GM21423 (cell line): ENCODE measurements at regions not wholly inside any gene's neighbourhood (a gene's known extent, or its start where the extent isn't known, plus 50 kb on each side); places are given as distances from the start of the nearest gene placed in this dataset.

Experiments
- ATAC-seq: cut with Tn5 transposase; IDR thresholded peaks from one replicate; pipeline ENCODE4 v1.9.1; 2021; ENCODE audit warnings: mild to moderate bottlenecking, moderate library complexity; ENCODE audit not compliant: unreplicated experiment

- ATAC-seq, result no peak
Measured at GRCh38 chr9:80213613-80214012, 641.8 kb downstream of the TLE4 start.

DNA sequence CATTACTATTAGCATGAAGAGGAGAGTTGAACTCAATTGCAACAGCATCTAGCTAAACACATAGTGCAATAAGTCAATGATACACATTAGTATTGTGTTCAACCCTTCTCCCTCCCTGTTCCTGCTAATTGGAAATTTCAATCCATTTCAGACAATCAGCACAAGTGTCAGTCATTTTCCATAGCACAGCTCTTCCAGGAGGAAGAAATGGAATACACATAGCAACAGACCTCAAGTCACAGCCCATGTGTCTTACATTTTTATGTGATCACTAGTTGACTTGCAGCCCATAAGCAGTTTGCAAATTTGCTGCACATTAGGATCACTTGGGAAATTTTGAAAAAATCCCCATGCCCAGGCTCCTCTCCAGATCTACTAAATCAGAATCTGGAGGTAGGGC is 636.9 kb downstream of the TLE4 start:
- ATAC-seq, result no peak

DNA sequence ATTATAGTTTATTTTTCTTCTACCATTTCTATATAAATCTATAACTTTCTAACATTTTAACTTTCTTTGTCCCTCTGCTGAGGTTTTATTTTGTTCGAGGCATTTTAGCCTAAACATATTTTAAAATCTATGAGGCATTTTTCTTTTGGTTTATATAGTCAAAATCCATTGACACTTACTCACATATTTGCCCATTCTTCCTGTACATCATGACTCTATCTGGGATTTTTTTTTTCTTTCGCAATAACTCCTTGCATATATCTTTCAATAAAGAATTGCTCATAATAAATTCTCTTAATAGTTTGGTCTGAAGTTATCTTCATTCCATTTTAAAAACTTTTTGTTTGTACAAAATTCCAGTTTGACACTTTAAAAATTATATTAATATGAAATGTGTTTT is 632.3 kb downstream of the TLE4 start:
- ATAC-seq, result no peak

GRCh38 chr9:80197661-80198060 is 625.9 kb downstream of the TLE4 start:
- ATAC-seq, result no peak

DNA sequence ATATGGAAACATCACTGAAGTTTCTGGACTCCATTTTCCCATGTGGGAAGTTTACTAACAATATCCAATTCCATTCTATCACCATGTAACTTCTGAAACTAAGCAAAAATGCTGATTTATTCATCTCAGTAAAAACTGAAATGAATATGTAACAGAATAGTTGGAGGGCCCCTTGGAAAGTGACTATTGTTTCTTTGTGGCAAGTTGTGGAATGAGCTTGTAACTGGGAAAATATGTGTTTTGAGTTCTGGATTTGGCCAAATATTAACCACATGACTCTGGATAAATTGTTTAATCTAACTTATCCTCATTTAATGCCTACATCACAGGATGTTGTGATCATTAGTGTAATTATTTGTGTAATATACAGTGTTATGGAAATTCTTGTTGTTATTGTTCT is 619.3 kb downstream of the TLE4 start:
- no peak for ATAC-seq

DNA sequence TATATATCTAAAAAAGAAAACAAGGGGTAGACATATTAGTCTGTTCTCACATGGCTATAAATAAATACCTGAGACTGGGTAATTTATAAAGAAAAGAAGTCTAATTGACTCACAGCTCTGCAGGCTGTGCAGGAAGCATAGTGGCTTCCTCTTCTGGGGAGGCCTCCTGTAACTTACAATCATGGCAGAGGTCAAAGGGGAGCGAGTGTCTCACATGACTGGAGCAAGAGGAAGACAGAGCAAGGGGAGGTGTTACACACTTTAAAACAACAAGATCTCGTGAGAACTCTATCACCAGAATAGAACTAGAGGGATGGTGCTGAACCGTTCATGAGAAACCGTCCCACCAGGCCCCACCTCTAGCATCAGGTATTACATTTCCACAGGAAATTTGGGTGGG is 616.8 kb downstream of the TLE4 start:
- ATAC-seq, result no peak

DNA sequence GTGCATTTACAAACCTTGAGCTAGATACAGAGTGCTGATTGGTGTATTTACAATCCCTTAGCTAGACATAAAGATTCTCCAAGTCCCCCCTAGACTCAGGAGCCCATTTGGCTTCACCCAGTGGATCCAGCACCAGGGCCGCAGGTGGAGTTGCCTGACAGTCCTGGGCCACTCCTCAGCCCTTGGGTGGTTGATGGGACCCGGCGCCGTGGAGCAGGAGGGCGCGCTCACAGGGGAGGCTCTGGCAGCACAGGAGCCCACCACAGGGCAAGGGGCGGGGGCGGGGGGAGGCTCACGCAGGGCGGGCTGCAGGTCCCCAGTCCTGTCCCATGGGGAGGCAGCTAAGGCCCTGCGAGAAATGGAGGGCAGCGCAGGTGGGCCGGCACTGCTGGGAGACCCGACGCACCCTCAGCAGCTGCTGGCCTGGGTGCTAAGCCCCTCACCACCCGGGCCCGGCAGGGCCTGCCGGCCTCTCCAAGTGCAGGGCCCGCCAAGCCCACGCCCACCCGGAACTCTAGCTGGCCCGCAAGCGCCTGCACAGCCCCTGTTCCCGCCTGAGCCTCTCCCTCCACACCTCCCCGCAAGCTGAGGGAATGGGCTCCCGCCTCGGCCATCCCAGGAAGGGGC is 613.5 kb downstream of the TLE4 start:
- no peak for ATAC-seq

DNA sequence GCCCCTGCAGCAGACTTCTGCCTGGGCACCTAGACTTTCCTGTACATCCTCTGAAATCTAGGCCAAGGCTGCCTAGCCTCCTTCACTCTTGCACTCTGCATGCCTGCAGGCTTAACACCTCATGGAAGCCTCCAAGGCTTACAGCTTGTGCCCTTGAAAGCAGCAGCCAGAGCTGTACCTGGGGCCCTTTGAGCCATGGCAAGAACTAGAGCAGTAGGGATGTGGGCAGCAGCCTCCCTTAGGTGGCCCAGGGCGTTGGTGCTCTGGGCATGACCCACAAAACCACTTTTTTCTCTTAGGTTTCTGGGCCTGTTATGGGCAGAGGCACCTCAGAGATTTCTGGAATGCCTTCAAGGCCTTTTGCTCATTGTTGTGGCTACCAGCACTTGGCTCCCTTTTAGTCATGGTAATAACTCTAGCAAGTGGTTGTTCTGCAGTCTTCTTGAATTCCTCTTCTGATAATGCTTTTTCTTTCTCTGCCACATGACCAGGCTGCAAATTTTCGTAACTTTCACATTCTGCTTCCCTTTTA is 606.2 kb downstream of the TLE4 start:
- ATAC-seq, result no peak

GRCh38 chr9:80175286-80176150 is 603.8 kb downstream of the TLE4 start:
- ATAC-seq, result no peak

GRCh38 chr9:80163889-80164288 is 592.1 kb downstream of the TLE4 start:
- peak; percentile 66 for ATAC-seq

DNA sequence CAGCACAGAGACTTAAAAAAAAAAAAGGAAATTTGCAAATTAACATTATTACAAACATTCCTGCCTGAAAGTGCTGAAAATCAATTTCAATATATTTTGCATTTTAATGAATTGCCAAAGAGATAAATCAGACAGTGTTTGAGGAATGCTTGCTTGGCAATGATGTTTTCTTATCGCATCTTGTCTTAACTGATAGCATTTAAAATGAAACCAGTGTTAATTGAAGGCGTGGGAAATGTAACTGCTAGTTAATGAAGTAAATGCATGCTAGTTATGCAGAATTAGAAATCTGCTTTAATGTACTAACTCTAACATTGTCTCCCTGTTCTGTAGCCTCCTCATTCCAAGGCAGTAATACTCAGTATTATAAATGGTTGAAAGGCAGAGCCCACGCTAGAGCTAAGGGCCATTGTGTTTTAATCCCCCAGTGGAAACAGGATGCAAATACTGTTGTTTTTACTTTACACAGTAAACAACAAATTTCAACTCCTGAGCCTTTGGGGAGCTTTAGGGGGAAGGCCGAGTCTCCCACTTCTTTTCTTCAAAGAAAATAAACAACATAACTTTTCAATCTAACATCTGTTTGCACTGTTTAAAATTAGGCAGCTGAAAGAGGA is 586.9 kb downstream of the TLE4 start:
- ATAC-seq, result no peak

GRCh38 chr9:80158131-80158530 is 586.4 kb downstream of the TLE4 start:
- no peak for ATAC-seq

DNA sequence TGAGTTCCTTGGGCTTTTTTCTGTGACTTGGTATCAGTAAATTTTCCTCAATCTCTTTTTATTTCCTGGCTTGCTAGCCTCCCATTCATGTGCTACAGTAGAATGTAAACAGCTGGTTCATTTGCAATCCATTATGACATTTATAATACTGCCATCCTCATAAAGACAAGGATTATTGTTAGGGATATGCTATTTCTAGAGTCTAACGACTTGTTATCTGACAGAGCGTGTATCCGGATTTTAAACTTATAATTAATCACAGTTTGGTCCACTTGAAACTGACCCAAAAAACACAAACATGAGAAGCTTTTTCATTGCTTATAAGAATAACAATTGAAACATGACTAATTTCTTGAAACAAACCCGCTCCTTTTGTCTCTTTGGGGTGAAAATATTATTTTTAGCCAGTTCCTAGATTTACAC is 585.8 kb downstream of the TLE4 start:
- ATAC-seq, result no peak

GRCh38 chr9:80156756-80157472 is 585.1 kb downstream of the TLE4 start:
- ATAC-seq, result peak; percentile 59

DNA sequence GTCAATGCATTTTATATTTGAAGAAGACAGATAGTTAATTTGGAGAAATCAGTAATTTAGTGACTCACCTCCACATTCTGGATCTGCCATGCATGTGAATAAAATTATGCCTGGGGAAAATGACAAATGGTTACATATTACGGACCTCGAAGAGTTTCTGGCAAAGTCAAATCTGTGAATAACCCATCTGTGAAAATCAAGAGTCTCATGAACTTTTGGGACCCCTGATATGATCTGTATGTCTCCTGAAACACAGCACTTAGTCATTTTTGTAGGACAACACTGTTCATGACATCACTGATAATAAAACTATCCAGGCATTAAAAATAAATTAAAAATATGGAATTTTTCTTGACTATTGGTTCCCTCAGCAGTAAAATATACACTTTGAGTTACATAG is 584.5 kb downstream of the TLE4 start:
- no peak for ATAC-seq

DNA sequence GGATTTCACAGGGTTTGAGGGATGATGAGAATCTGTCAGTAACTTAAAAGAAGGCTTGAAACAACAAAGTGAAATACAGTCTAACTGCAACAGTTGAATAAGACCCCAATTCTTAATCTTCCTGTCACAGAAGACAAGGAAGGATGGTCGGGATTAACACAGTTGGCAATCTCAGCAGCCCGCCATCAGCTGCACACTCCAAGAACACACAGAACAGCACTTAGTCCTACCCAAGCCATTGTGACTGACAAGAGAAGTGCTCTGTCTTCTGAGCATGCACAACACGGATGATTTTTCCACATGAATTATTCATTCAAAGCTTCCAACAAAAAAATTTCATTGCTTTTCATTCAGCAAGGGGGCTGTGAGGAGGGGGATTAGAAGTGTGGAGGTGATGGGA is 576.1 kb downstream of the TLE4 start:
- no peak for ATAC-seq

- ATAC-seq, result no peak
Measured at GRCh38 chr9:80146466-80146865, 574.7 kb downstream of the TLE4 start.

DNA sequence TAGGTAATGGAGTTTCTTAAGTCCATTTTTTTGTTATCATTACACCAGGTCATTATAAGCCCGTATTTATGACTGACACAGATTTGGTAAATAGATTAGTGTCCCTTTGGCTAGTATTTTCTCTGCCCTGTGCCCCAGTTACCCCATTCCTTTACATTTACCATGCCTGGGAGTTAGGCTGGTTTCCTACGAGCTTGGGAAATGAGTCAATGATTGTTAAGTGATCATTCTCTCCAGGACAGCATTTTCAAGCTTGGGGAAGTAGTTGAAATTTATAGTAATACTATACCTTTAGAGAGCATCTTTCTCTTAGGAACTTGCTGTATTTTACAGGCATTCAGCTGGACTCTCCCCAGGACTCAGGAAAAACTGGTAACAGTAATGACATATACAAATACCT is 573.1 kb downstream of the TLE4 start:
- no peak for ATAC-seq

DNA sequence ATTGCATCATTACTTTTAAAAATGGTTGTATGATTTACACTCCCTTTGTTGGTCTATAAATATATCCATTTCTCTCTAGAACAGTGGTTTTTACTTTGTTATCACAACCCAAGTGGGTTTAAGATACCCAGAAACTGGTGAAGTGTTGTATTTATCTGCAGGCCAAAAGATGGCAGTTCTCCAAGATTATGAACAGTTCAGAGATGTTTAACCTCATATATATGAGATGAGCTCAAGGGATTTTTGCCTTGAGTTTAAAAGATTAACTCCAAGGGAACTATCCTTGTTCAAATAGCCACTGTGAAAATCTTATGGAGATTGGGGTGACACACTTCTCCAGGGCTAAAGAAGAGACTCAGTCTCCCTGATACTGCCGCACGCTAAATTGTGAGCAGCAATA is 572.6 kb downstream of the TLE4 start:
- no peak for ATAC-seq

GRCh38 chr9:80143899-80144298 is 572.1 kb downstream of the TLE4 start:
- peak; percentile 81 for ATAC-seq

DNA sequence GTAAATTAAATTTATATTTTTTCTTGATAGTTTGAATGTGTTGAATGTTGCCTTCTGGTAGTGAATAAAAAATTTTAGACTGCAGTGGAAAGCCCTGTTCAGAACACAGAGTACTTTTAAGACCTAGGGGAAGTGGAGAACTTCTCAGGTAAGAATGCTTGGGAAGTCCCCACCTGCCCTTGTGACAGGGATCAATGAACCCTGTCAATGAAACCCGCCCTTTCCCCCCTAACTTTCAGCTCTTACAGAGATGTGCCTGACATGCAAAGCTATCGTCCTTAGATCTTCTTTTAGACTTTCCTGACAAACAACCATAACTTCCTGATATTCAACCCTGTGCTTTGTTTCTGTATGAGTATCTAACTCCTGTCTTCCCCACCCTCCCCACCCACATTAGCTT is 562.7 kb downstream of the TLE4 start:
- ATAC-seq, result peak; percentile 98
